ENCODE measurements at regions not wholly inside any gene's neighbourhood (a gene's known extent, or its start where the extent isn't known, plus 50 kb on each side); places are given as distances from the start of the nearest gene placed in this dataset.

GRCh38 chr11:44430140-44430539 is 120.2 kb upstream of the ALX4 start:
- BruUV-seq (replicated peaks) = no TSS peak
- DNase-seq (ENCODE audit: low read depth, low spot score) = no peak
- H3K27me3 ChIP-seq (ENCODE audit: control insufficient read depth, insufficient read depth, low read length) = peaks cover 9% of the 10 kb centered on the region

GRCh38 chr11:44434191-44434590 is 124.3 kb upstream of the ALX4 start:
- H3K9me3 ChIP-seq (ENCODE audit: control insufficient read depth, insufficient read depth, low read depth, low read length) = no peaks in the 10 kb centered on the region
- DNase-seq (ENCODE audit: low read depth, low spot score) = no peak
- no peaks in the 10 kb centered on the region for H3K4me1 ChIP-seq (ENCODE audit: control insufficient read depth, insufficient read depth, low read length)
- CTCF ChIA-PET = no interaction called here
- in situ Hi-C loops (cut with HindIII; ENCODE audit: low pct_unique_long_range_greater_than_20kb, low sequenced_read_pairs) (no loop called here), intact Hi-C loops (cut with micrococcal nuclease; ENCODE audit: unreplicated experiment) (no loop called here)
- H3K27ac ChIP-seq (ENCODE audit: low read length) = no peak overlapping the region
- H3K4me3 ChIP-seq (ENCODE audit: low read depth in 2 of 2, low read length in 2 of 2) = no peak overlapping the region
- POLR2A ChIA-PET = no interaction called here
- H3K27me3 ChIP-seq (ENCODE audit: control insufficient read depth, insufficient read depth, low read length) = peaks cover 9% of the 10 kb centered on the region
- no TSS peak for BruUV-seq (replicated peaks)
- TF ChIP-seq CTCF (IDR thresholded peaks at IDR 0.05) = no peak
- TF ChIP-seq POLR2AphosphoS5 (IDR thresholded peaks at IDR 0.05; ENCODE audit: low read depth, low read length) = no peak
- TF ChIP-seq REST (IDR thresholded peaks at IDR 0.05; ENCODE audit: insufficient read depth in 1 of 2, low read depth in 2 of 2, low read length in 1 of 2) = no peak
- TF ChIP-seq TCF7L2 (IDR thresholded peaks at IDR 0.05; ENCODE audit: low read depth, low read length) = no peak
- TF ChIP-seq SIN3A (IDR thresholded peaks at IDR 0.05; ENCODE audit: borderline replicate concordance, insufficient read depth, low read depth, low read length) = no peak
- H3K36me3 ChIP-seq (ENCODE audit: control insufficient read depth, insufficient read depth, low read length) = no peaks in the 10 kb centered on the region
- ATAC-seq = no peak

More at GRCh38 chr11:44430140-44430539, 120.2 kb upstream of the ALX4 start:
- Histone ChIP-seq H3K4me1 (ENCODE audit: control insufficient read depth, insufficient read depth, low read length) (no peaks in the 10 kb centered on the region), H3K9me3 (ENCODE audit: control insufficient read depth, insufficient read depth, low read depth, low read length) (no peaks in the 10 kb centered on the region), H3K4me3 (ENCODE audit: low read depth in 2 of 2, low read length in 2 of 2) (no peak overlapping the region), H3K36me3 (ENCODE audit: control insufficient read depth, insufficient read depth, low read length) (no peaks in the 10 kb centered on the region), H3K27ac (ENCODE audit: low read length) (no peak overlapping the region)
- ChIA-PET CTCF (no interaction called here), POLR2A (no interaction called here)
- intact Hi-C loops (cut with micrococcal nuclease; ENCODE audit: unreplicated experiment) = no loop called here
- in situ Hi-C loops (cut with HindIII; ENCODE audit: low pct_unique_long_range_greater_than_20kb, low sequenced_read_pairs) = no loop called here
- TF ChIP-seq SIN3A (IDR thresholded peaks at IDR 0.05; ENCODE audit: borderline replicate concordance, insufficient read depth, low read depth, low read length) (no peak), REST (IDR thresholded peaks at IDR 0.05; ENCODE audit: insufficient read depth in 1 of 2, low read depth in 2 of 2, low read length in 1 of 2) (no peak), TCF7L2 (IDR thresholded peaks at IDR 0.05; ENCODE audit: low read depth, low read length) (no peak), POLR2AphosphoS5 (IDR thresholded peaks at IDR 0.05; ENCODE audit: low read depth, low read length) (no peak), CTCF (IDR thresholded peaks at IDR 0.05) (no peak)
- ATAC-seq = no peak

Measured in Panc1 (cell line).